HG03280 (cell line): ENCODE measurements at regions not wholly inside any gene's neighbourhood (a gene's known extent, or its start where the extent isn't known, plus 50 kb on each side); places are given as distances from the start of the nearest gene placed in this dataset.

ENCODE experiments used
- ATAC-seq: cut with Tn5 transposase; IDR thresholded peaks from one replicate; pipeline ENCODE4 v1.9.1; 2021; ENCODE audit warnings: mild to moderate bottlenecking, moderate library complexity; ENCODE audit not compliant: unreplicated experiment

- no peak for ATAC-seq
Observed at GRCh38 chr1:162924179-162924578, 63.2 kb upstream of the CCDC190 start.

- no peak for ATAC-seq
Observed at GRCh38 chr1:162922201-162922600, 61.2 kb upstream of the CCDC190 start.

- ATAC-seq, result no peak
Observed at GRCh38 chr1:162921311-162921710, 60.3 kb upstream of the CCDC190 start.

GRCh38 chr1:162919034-162919433 is 58.1 kb upstream of the CCDC190 start:
- ATAC-seq, result no peak

GRCh38 chr1:162918151-162918754 is 57.3 kb upstream of the CCDC190 start:
- no peak for ATAC-seq

- ATAC-seq, result no peak
Observed at GRCh38 chr1:162916821-162917613, 56.0 kb upstream of the CCDC190 start.

- ATAC-seq, result no peak
Observed at GRCh38 chr1:162916407-162916806, 55.4 kb upstream of the CCDC190 start.

GRCh38 chr1:162914601-162915000 is 53.6 kb upstream of the CCDC190 start:
- ATAC-seq, result no peak

- no peak for ATAC-seq
Observed at GRCh38 chr1:162913345-162913744, 52.4 kb upstream of the CCDC190 start.

GRCh38 chr1:162912061-162912667 is 51.2 kb upstream of the CCDC190 start:
- no peak for ATAC-seq
